Naive thymus-derived CD8-positive, alpha-beta T cell (primary cell): ENCODE measurements at regions not wholly inside any gene's neighbourhood (a gene's known extent, or its start where the extent isn't known, plus 50 kb on each side); places are given as distances from the start of the nearest gene placed in this dataset.
"Not testable (repeated sequence)": the region's sequence is repeated elsewhere in the genome, so short reads cannot be mapped to it uniquely, and the experiment has no call there.

Source experiments
- ATAC-seq, 2 donors: fragments of 150-1000 bp; cut with Tn5 transposase in 1 of 2; sonication (Bioruptor Pico), chemical (Tn5 transposase) in 1 of 2; 1 replicate in 1 of 2; 2 replicates in 1 of 2; pipeline ENCODE4 v1.10.0; 2021; ENCODE audit warnings: mild to moderate bottlenecking in 2 of 2, moderate library complexity in 2 of 2
- POLR2A ChIA-PET: fragments of 350-600 bp; sonication (Branson Sonifier 250); formaldehyde crosslinking; loops from one replicate; lab custom pipeline; 2021; ENCODE audit warnings: antibody characterized with exemption; lab: Charles Lee
- DNase-seq, 10 donors: peaks; one replicate each; pipeline versions ENCODE4 v3.0.0 to v3.0.0-alpha.2; 2020 to 2022
- H3K27ac Mint-ChIP-seq, 10 donors: one replicate each; pipeline ENCODE4 v1.8.0; 2020 to 2022; ENCODE audit warnings: mild to moderate bottlenecking in 10 of 10, mixed read lengths in 10 of 10, moderate library complexity in 4 of 10, inconsistent platforms in 1 of 10
- H3K27me3 Mint-ChIP-seq, 5 donors: one replicate each; pipeline ENCODE4 v1.8.0; 2021 to 2022; ENCODE audit warnings: mixed read lengths in 5 of 5
- H3K36me3 Mint-ChIP-seq, 3 donors: one replicate each; pipeline ENCODE4 v1.8.0; 2020 to 2022; ENCODE audit warnings: mixed read lengths in 3 of 3, mild to moderate bottlenecking in 2 of 3, inconsistent platforms in 1 of 3
- H3K4me1 Mint-ChIP-seq, 4 donors: one replicate each; pipeline ENCODE4 v1.8.0; 2021 to 2022; ENCODE audit warnings: mixed read lengths in 4 of 4
- H3K4me3 Mint-ChIP-seq, 10 donors: one replicate each; pipeline ENCODE4 v1.8.0; 2020 to 2022; ENCODE audit warnings: mild to moderate bottlenecking in 10 of 10, mixed read lengths in 10 of 10, moderate library complexity in 6 of 10, inconsistent platforms in 1 of 10
- H3K9me3 Mint-ChIP-seq, 9 donors: one replicate each; pipeline ENCODE4 v1.8.0; 2020 to 2022; ENCODE audit warnings: mixed read lengths in 9 of 9, mild to moderate bottlenecking in 3 of 9, inconsistent platforms in 1 of 9, moderate library complexity in 1 of 9

DNA sequence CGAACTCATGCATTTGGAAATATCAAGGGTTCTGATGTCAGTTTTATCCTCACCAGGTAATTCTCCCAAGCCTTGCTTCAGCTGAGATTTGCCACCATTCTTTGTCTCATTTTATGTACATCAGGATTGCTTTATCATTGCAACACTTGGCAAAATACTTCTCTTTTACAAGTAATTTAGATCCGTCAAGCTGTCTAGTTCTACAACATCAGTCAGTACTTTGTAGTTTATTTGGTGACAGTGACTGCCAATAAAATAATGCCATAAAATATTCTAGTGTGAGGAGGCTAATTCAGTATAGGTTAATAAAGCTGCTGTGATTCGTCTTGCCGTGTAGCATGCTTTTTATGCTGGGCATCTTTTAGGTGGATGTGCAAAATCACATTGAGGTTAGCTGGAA lies 565.3 kb upstream of the SGO1 start:
- no peaks in the 10 kb centered on the region for H3K4me1 Mint-ChIP-seq
- H3K4me3 Mint-ChIP-seq, result no peak overlapping the region
- peaks cover 2 to 6% (median 3%) of the 10 kb centered on the region in 3 donors for H3K36me3 Mint-ChIP-seq
- no peaks in the 10 kb centered on the region for H3K27me3 Mint-ChIP-seq
- H3K27ac Mint-ChIP-seq, result no peak overlapping the region
- ATAC-seq, result no peak
- POLR2A ChIA-PET, result no interaction called here
- H3K9me3 Mint-ChIP-seq, result peaks cover 11 to 76% (median 22%) of the 10 kb centered on the region in 9 donors
- no peak for DNase-seq

GRCh38 chr3:20747741-20748140 lies 561.7 kb upstream of the SGO1 start:
- H3K27me3 Mint-ChIP-seq, result no peaks in the 10 kb centered on the region
- no peak overlapping the region for H3K27ac Mint-ChIP-seq
- POLR2A ChIA-PET, result no interaction called here
- H3K4me3 Mint-ChIP-seq, result no peak overlapping the region
- no peaks in the 10 kb centered on the region for H3K4me1 Mint-ChIP-seq
- DNase-seq (no peak), ATAC-seq (no peak)
- no peaks in the 10 kb centered on the region for H3K36me3 Mint-ChIP-seq
- peaks cover 7 to 49% (median 20%) of the 10 kb centered on the region in 9 donors for H3K9me3 Mint-ChIP-seq

GRCh38 chr3:20743553-20744321 lies 557.7 kb upstream of the SGO1 start:
- H3K4me1 Mint-ChIP-seq, result no peaks in the 10 kb centered on the region
- H3K9me3 Mint-ChIP-seq, result peaks cover 4 to 29% (median 10%) of the 10 kb centered on the region in 9 donors
- H3K27ac Mint-ChIP-seq, result no peak overlapping the region
- no peak for ATAC-seq
- POLR2A ChIA-PET, result no interaction called here
- no peak for DNase-seq
- no peaks in the 10 kb centered on the region for H3K36me3 Mint-ChIP-seq
- H3K27me3 Mint-ChIP-seq, result no peaks in the 10 kb centered on the region
- no peak overlapping the region for H3K4me3 Mint-ChIP-seq

DNA sequence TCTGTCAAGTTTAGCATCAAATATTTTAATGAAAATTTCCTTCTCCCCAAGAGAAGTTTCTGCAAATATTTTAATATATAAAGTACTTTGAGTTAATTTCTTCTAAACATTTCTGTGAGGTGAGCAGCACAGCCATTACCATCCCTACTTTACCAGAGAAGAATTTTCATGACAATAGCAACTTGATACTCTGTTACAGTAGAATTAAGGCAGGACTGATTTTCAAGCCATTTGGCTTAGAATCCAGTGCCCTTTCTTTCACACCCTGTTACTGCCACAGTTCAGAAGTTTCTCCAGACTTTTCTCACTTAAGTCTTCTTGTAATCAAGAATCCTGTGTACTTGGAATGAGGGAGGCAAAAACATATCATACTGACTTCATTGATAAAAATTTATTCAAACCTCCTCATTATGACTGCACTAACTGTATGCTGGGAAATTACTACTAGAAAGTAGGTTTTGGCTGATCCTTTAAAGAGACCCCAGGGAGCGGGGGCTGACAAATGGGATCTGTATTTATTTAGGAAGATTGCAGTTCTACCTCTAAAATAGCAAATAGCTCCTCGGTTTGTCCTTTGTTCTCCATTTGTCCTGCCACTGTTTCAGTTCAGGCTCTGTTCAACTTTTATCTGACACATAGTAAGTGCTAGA lies 557.0 kb upstream of the SGO1 start:
- Mint-ChIP-seq H3K4me1 (no peaks in the 10 kb centered on the region), H3K4me3 (no peak overlapping the region), H3K27me3 (no peaks in the 10 kb centered on the region), H3K27ac (no peak overlapping the region), H3K36me3 (no peaks in the 10 kb centered on the region), H3K9me3 (peaks cover 0 to 27% (median 7%) of the 10 kb centered on the region in 9 donors)
- ATAC-seq, result no peak
- no peak for DNase-seq
- POLR2A ChIA-PET, result no interaction called here

DNA sequence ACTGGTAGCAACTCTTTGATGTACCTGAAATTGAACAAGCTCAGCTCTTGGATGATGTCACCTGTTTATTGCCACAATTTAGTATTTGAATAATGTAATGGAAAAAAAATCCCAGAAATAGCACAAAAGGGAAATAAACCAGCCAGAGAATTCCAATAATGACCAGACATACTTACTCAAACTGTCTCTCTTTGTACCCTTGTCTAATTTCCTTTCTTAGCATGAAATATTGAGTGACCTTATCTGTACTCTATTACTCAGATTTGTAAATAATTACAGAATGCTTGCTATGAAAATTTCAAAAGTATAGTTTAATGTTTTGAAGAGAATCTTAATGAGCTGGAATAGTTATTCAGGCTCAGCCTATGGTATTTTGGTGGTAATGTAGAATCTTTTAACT lies 555.4 kb upstream of the SGO1 start:
- H3K4me1 Mint-ChIP-seq, result no peaks in the 10 kb centered on the region
- H3K27me3 Mint-ChIP-seq, result no peaks in the 10 kb centered on the region
- ATAC-seq, result no peak
- H3K4me3 Mint-ChIP-seq, result no peak overlapping the region
- H3K9me3 Mint-ChIP-seq, result peaks cover 0 to 22% (median 2%) of the 10 kb centered on the region in 9 donors
- no peak for DNase-seq
- no peak overlapping the region for H3K27ac Mint-ChIP-seq
- H3K36me3 Mint-ChIP-seq, result no peaks in the 10 kb centered on the region
- POLR2A ChIA-PET, result no interaction called here

- no peak for DNase-seq
- Mint-ChIP-seq H3K4me3 (no peak overlapping the region), H3K36me3 (no peaks in the 10 kb centered on the region), H3K27ac (no peak overlapping the region), H3K27me3 (no peaks in the 10 kb centered on the region), H3K4me1 (no peaks in the 10 kb centered on the region), H3K9me3 (peaks cover 0 to 20% (median 2%) of the 10 kb centered on the region in 9 donors)
- ATAC-seq, result no peak
- POLR2A ChIA-PET, result no interaction called here
Observed at GRCh38 chr3:20739814-20740213, 553.8 kb upstream of the SGO1 start.

DNA sequence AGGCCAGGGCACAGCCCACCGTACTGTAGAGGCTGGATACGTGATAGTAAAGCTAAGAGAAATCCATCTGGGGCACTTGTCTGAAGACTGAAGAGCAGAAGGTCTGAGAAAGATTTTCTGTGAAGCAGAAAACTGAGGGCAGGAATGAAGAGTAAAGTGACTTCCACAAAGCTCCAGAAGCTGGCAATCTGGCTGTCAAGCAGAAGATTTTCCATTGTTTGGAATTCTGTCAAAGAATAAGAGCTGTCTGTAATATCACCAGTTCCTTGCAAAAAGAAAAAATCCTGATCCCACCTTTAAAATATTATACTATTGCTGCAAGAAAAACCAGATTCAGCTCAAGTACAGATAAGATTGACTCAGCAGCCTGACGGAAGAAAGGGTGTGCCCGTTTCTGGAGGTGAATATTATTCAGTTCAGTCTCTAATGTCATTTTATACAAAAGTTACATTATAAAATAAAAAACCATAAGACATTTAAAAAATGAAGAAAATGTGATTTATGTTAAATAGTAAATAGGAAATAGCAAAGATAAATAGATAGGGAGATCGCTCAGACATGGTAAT lies 550.4 kb upstream of the SGO1 start:
- H3K9me3 Mint-ChIP-seq, result peaks cover 0 to 21% (median 2%) of the 10 kb centered on the region in 9 donors
- peaks cover 0 to under 1% (median 0%) of the 10 kb centered on the region in 3 donors for H3K36me3 Mint-ChIP-seq
- no peaks in the 10 kb centered on the region for H3K4me1 Mint-ChIP-seq
- H3K27me3 Mint-ChIP-seq, result no peaks in the 10 kb centered on the region
- H3K27ac Mint-ChIP-seq, result no peak overlapping the region
- ATAC-seq (no peak), DNase-seq (no peak)
- POLR2A ChIA-PET, result no interaction called here
- H3K4me3 Mint-ChIP-seq, result no peak overlapping the region

DNA sequence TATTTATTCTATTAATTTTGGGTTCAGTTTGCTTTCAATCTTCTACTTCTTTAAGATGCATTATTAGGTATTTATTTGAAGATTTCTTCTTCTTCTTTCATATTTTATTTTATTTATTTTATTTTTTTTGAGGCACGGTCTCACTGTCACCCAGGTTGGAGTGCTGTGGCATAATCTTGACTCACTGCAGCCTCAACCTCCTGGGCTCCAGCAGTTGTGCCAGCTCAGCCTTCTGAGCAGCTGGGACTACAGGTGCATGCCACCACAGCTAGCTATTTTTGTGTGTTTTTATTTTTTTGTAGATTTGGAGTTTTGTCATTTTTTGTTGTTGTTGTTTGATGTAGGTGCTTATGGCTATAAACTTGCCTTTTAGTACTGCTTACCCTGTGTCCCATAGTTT lies 543.2 kb upstream of the SGO1 start:
- Mint-ChIP-seq H3K4me3 (no peak overlapping the region), H3K27ac (no peak overlapping the region), H3K4me1 (no peaks in the 10 kb centered on the region), H3K36me3 (peaks cover 0 to 22% (median 0%) of the 10 kb centered on the region in 3 donors), H3K27me3 (no peaks in the 10 kb centered on the region), H3K9me3 (peaks cover 5 to 75% (median 25%) of the 10 kb centered on the region in 9 donors)
- ATAC-seq (no peak), DNase-seq (no peak)
- POLR2A ChIA-PET, result no interaction called here

GRCh38 chr3:20726786-20727185 lies 540.8 kb upstream of the SGO1 start:
- Mint-ChIP-seq H3K4me1 (no peaks in the 10 kb centered on the region), H3K36me3 (peaks cover 0 to 22% (median 0%) of the 10 kb centered on the region in 3 donors), H3K27me3 (no peaks in the 10 kb centered on the region), H3K9me3 (peaks cover 5 to 79% (median 29%) of the 10 kb centered on the region in 9 donors), H3K4me3 (no peak overlapping the region), H3K27ac (no peak overlapping the region)
- POLR2A ChIA-PET, result no interaction called here
- ATAC-seq, result no peak
- DNase-seq, result no peak

DNA sequence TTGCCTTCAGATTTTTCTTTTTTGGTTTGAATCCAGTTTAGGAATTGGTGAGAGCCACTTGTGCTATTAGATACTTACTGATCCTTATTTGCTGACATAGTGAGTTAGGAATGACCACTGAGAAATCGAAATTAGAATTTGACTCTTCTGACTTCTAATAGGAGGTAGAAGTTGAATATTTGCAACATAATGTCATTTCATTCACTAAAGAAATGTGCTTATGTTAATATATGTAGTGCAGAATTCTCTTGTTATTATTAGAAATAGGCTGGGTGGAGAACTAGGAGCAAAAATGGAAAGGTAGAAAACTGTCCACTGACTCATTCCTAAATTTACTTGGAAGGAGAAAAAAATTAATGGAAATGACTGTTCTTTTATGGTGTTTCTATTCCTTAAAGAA lies 538.2 kb upstream of the SGO1 start:
- peaks cover 6 to 75% (median 25%) of the 10 kb centered on the region in 9 donors for H3K9me3 Mint-ChIP-seq
- no peak overlapping the region for H3K4me3 Mint-ChIP-seq
- no peaks in the 10 kb centered on the region for H3K4me1 Mint-ChIP-seq
- no peak overlapping the region for H3K27ac Mint-ChIP-seq
- DNase-seq (no peak), ATAC-seq (no peak)
- POLR2A ChIA-PET, result no interaction called here
- H3K27me3 Mint-ChIP-seq, result no peaks in the 10 kb centered on the region
- peaks cover 0 to 28% (median 0%) of the 10 kb centered on the region in 3 donors for H3K36me3 Mint-ChIP-seq

- Mint-ChIP-seq H3K9me3 (peaks cover under 1 to 76% (median 27%) of the 10 kb centered on the region in 9 donors), H3K36me3 (peaks cover 0 to 26% (median 0%) of the 10 kb centered on the region in 3 donors)
- H3K4me1 Mint-ChIP-seq, H3K27ac Mint-ChIP-seq, ATAC-seq, H3K4me3 Mint-ChIP-seq, POLR2A ChIA-PET, H3K27me3 Mint-ChIP-seq, DNase-seq: not testable (repeated sequence)
Observed at GRCh38 chr3:20716425-20716824, 530.4 kb upstream of the SGO1 start.

DNA sequence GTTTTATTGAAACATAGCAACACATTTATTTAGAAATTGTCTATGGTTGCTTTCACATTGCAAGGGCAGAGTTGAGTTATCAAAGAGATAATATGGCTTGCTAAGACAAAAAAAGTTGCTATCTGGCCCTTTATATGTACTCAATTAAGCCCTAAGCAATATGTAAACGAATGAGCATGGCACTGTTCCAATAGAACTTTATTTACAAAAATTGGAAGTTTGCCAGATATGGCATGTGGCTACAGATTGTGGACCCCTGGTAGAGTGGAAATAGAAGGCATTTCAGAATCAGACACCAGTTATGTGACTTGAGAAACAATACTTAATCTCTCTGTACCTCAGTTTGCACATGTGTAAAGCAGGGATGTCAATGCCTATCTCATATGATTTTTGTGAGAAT lies 515.6 kb upstream of the SGO1 start:
- no peak for ATAC-seq
- H3K4me1 Mint-ChIP-seq, result no peaks in the 10 kb centered on the region
- no peak overlapping the region for H3K27ac Mint-ChIP-seq

DNA sequence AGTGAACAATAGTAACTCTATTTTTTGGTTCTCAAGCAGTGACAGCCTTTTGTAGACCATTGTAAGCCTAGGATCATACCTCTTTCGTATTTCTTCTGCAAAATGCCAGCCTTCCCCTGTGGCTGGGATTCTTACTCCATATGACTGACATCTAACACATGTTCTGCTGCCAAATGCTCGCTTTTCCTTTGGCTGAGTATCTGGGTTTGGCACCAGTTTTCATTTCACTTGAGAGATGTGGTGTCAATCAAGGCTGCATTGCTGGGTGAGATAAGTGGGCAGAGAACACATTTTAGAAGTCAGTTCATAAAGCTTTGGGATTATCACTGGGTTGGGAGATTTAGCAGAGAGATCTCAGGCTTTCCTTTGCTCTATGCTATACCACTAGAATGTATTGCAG lies 514.7 kb upstream of the SGO1 start:
- Mint-ChIP-seq H3K4me1 (no peaks in the 10 kb centered on the region), H3K27ac (no peak overlapping the region), H3K27me3 (no peaks in the 10 kb centered on the region), H3K36me3 (peaks cover 0 to 4% (median 0%) of the 10 kb centered on the region in 3 donors), H3K9me3 (peaks cover 0 to 41% (median 5%) of the 10 kb centered on the region in 9 donors), H3K4me3 (no peak overlapping the region)
- DNase-seq, result no peak
- no peak for ATAC-seq
- POLR2A ChIA-PET, result no interaction called here

More for the DNA sequence above, 515.6 kb upstream of the SGO1 start:
- Mint-ChIP-seq H3K27me3 (no peaks in the 10 kb centered on the region), H3K4me3 (no peak overlapping the region), H3K9me3 (peaks cover 0 to 45% (median 8%) of the 10 kb centered on the region in 9 donors), H3K36me3 (peaks cover 0 to 8% (median 0%) of the 10 kb centered on the region in 3 donors)
- POLR2A ChIA-PET, result no interaction called here
- no peak for DNase-seq
